ENCODE measurements at regions not wholly inside any gene's neighbourhood (a gene's known extent, or its start where the extent isn't known, plus 50 kb on each side); places are given as distances from the start of the nearest gene placed in this dataset.
"Not testable (repeated sequence)": the region's sequence is repeated elsewhere in the genome, so short reads cannot be mapped to it uniquely, and the experiment has no call there.

DNA sequence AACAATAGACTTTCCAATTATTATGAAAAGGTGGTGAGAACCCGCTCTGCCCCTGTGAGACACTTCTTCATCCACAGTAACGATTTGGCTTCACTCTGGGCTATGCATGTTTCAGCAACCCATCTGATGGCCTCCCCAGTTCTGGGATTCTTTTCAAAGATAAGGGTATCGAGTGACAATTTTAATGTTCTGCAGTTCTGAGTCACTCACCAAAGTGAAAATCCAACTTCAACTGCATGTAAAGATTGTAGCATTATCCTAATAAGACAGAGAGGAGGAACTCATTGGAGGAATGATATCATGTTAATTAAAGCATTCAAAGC lies 1078.3 kb upstream of the SEMA6A start:
- Mint-ChIP-seq H3K27me3 (ENCODE audit: low read depth) (no peaks in the 10 kb centered on the region), H3K4me1 (ENCODE audit: low read depth) (no peaks in the 10 kb centered on the region), H3K4me3 (no peak overlapping the region), H3K36me3 (ENCODE audit: insufficient read depth in 2 of 2) (no peaks in the 10 kb centered on the region), H3K27ac (no peak overlapping the region), H3K9me3 (peaks cover 1 to 3% of the 10 kb centered on the region in 2 donors)
- DNase-seq: no peak
- ATAC-seq (replicated peaks in 1 of 2): no peak

GRCh38 chr5:117652036-117652957 lies 1077.7 kb upstream of the SEMA6A start:
- Mint-ChIP-seq H3K9me3 (peaks cover 0 to 1% of the 10 kb centered on the region in 2 donors), H3K4me3 (no peak overlapping the region), H3K27me3 (ENCODE audit: low read depth) (no peaks in the 10 kb centered on the region), H3K27ac (no peak overlapping the region), H3K4me1 (ENCODE audit: low read depth) (no peaks in the 10 kb centered on the region), H3K36me3 (ENCODE audit: insufficient read depth in 2 of 2) (no peaks in the 10 kb centered on the region)
- no peak for ATAC-seq (replicated peaks in 1 of 2)
- DNase-seq: no peak

DNA sequence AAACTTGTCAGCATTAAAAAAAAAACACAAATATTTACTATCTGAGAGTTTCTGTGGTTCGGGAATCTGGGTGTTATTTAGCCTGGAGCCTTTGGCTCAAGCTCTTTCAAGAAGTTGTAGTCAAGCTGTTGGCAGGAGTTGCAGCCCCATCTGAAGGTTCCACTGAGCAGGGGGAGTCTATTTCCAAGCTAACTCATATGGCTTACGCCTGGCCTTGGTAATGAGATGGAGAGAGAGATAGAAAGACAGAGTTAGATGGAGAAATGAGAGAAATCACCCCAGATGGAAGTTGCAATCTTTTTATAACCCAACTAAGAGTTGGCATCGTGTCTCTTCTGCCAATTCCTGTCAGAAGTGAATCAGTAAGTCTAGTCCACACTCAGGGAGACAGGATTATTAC lies 1075.2 kb upstream of the SEMA6A start:
- no peak overlapping the region for H3K4me3 Mint-ChIP-seq
- H3K4me1 Mint-ChIP-seq (ENCODE audit: low read depth): no peaks in the 10 kb centered on the region
- ATAC-seq (replicated peaks in 1 of 2): no peak
- H3K9me3 Mint-ChIP-seq: peaks cover 0 to 1% of the 10 kb centered on the region in 2 donors
- no peaks in the 10 kb centered on the region for H3K27me3 Mint-ChIP-seq (ENCODE audit: low read depth)
- H3K36me3 Mint-ChIP-seq (ENCODE audit: insufficient read depth in 2 of 2): no peaks in the 10 kb centered on the region
- DNase-seq: no peak
- H3K27ac Mint-ChIP-seq: no peak overlapping the region

- H3K36me3 Mint-ChIP-seq (ENCODE audit: insufficient read depth in 2 of 2): no peaks in the 10 kb centered on the region
- no peak overlapping the region for H3K27ac Mint-ChIP-seq
- no peak for DNase-seq
- ATAC-seq (replicated peaks in 1 of 2): no peak
- H3K4me1 Mint-ChIP-seq (ENCODE audit: low read depth): no peaks in the 10 kb centered on the region
- H3K27me3 Mint-ChIP-seq (ENCODE audit: low read depth): no peaks in the 10 kb centered on the region
- H3K4me3 Mint-ChIP-seq: no peak overlapping the region
- no peaks in the 10 kb centered on the region for H3K9me3 Mint-ChIP-seq
Observed at GRCh38 chr5:117645400-117645799, 1070.8 kb upstream of the SEMA6A start.

DNA sequence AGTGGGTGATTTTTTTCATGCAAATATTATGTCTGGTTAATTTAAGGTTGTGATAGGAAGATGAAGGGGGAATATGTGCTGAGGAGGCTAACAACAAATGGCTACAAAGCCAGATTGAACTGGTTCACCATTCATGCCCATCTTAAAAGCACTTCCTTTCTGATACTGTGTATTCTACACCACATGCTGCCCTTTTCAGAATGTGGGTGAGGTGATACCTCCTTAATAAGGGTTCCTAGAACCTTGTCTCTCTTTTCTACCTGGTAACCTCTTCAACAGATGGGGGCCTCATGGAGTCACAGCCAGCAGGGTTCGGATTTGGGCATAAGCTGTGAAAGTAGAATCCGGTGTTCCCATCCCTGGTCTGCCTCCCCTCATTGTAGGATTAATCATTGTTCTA lies 1064.0 kb upstream of the SEMA6A start:
- H3K27me3 Mint-ChIP-seq (ENCODE audit: low read depth): no peaks in the 10 kb centered on the region
- H3K27ac Mint-ChIP-seq: no peak overlapping the region
- no peaks in the 10 kb centered on the region for H3K4me1 Mint-ChIP-seq (ENCODE audit: low read depth)
- H3K4me3 Mint-ChIP-seq: no peak overlapping the region
- ATAC-seq (replicated peaks in 1 of 2): no peak
- no peak for DNase-seq
- H3K9me3 Mint-ChIP-seq: peaks cover 1 to 3% of the 10 kb centered on the region in 2 donors
- H3K36me3 Mint-ChIP-seq (ENCODE audit: insufficient read depth in 2 of 2): no peaks in the 10 kb centered on the region

GRCh38 chr5:117633093-117633492 lies 1058.5 kb upstream of the SEMA6A start:
- no peak for ATAC-seq (replicated peaks in 1 of 2)
- Mint-ChIP-seq H3K9me3 (peaks cover 11 to 14% of the 10 kb centered on the region in 2 donors), H3K4me3 (no peak overlapping the region), H3K4me1 (ENCODE audit: low read depth) (no peaks in the 10 kb centered on the region), H3K36me3 (ENCODE audit: insufficient read depth in 2 of 2) (peaks cover 2% of the 10 kb centered on the region in 2 donors), H3K27me3 (ENCODE audit: low read depth) (no peaks in the 10 kb centered on the region), H3K27ac (no peak overlapping the region)
- no peak for DNase-seq

GRCh38 chr5:117624201-117624600 lies 1049.6 kb upstream of the SEMA6A start:
- H3K27me3 Mint-ChIP-seq (ENCODE audit: low read depth): no peaks in the 10 kb centered on the region
- ATAC-seq (replicated peaks in 1 of 2) (no peak), DNase-seq (no peak)
- H3K9me3 Mint-ChIP-seq: peaks cover 9 to 11% of the 10 kb centered on the region in 2 donors
- no peaks in the 10 kb centered on the region for H3K4me1 Mint-ChIP-seq (ENCODE audit: low read depth)
- no peaks in the 10 kb centered on the region for H3K36me3 Mint-ChIP-seq (ENCODE audit: insufficient read depth in 2 of 2)
- no peak overlapping the region for H3K27ac Mint-ChIP-seq
- H3K4me3 Mint-ChIP-seq: no peak overlapping the region

DNA sequence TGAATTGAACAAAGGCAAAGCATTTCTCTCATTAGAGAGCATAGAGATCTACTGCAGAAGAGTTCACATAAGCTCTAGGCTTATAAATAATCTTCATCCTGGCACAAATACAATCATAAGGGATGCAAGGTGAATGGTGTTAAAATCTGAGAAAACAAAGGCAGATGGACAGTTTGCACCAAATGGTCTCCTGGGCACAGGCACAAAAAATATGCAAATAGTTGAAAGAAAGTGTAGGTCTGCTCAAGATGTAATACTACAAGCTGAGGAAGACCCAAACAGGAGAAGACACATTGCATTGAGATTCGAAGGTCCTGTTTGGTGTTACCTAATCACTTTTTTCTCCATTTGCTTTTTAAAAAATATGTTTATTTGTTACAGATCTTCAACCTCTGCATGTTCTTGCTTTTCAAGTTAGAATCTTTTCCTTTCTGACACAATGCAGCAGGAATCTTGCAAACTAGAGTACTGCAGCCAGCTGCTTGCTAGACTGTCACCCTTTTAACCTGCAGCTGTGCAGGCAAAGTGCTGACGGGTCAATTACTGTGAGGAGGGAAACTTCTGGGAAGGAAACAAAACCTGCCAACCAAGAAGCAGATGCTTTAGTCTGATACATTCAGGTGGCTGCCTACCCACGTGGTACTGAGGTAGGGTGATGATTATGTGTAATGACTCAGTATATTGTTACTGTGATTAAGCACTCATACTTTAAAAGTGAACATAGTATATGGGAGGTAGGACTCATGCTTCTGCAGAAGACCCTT lies 1048.6 kb upstream of the SEMA6A start:
- H3K4me1 Mint-ChIP-seq (ENCODE audit: low read depth): no peaks in the 10 kb centered on the region
- H3K27ac Mint-ChIP-seq: no peak overlapping the region
- DNase-seq (no peak), ATAC-seq (replicated peaks in 1 of 2) (no peak)
- no peaks in the 10 kb centered on the region for H3K27me3 Mint-ChIP-seq (ENCODE audit: low read depth)
- H3K9me3 Mint-ChIP-seq: peaks cover 14 to 16% of the 10 kb centered on the region in 2 donors
- H3K4me3 Mint-ChIP-seq: no peak overlapping the region
- no peaks in the 10 kb centered on the region for H3K36me3 Mint-ChIP-seq (ENCODE audit: insufficient read depth in 2 of 2)

GRCh38 chr5:117621921-117622320 lies 1047.3 kb upstream of the SEMA6A start:
- H3K27me3 Mint-ChIP-seq (ENCODE audit: low read depth): no peaks in the 10 kb centered on the region
- no peak overlapping the region for H3K4me3 Mint-ChIP-seq
- peaks cover 14 to 18% of the 10 kb centered on the region in 2 donors for H3K9me3 Mint-ChIP-seq
- DNase-seq (no peak), ATAC-seq (replicated peaks in 1 of 2) (no peak)
- H3K27ac Mint-ChIP-seq: no peak overlapping the region
- no peaks in the 10 kb centered on the region for H3K4me1 Mint-ChIP-seq (ENCODE audit: low read depth)
- no peaks in the 10 kb centered on the region for H3K36me3 Mint-ChIP-seq (ENCODE audit: insufficient read depth in 2 of 2)

DNA sequence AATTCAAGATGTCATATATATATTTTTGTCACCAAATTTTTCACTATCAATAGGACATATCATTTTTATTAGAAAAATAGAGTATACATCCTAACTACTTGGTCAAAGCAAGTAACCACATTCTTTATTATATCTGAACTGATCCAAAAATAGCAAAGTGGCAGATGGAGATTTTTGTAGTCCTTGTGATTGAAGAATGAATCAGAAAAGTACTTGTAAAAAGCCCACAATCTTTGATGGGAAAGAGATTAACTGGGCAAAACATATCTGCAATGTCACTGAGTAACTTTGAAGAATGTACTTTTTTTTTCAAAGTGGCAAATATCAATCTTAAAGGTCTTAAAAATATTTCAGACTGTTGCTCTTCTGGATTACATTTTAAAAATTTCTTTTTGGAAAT lies 1040.6 kb upstream of the SEMA6A start:
- Mint-ChIP-seq H3K9me3 (peaks cover 8% of the 10 kb centered on the region in 2 donors), H3K4me3 (no peak overlapping the region), H3K27ac (no peak overlapping the region), H3K36me3 (ENCODE audit: insufficient read depth in 2 of 2) (no peaks in the 10 kb centered on the region), H3K27me3 (ENCODE audit: low read depth) (no peaks in the 10 kb centered on the region), H3K4me1 (ENCODE audit: low read depth) (no peaks in the 10 kb centered on the region)
- ATAC-seq (replicated peaks in 1 of 2) (no peak), DNase-seq (no peak)

DNA sequence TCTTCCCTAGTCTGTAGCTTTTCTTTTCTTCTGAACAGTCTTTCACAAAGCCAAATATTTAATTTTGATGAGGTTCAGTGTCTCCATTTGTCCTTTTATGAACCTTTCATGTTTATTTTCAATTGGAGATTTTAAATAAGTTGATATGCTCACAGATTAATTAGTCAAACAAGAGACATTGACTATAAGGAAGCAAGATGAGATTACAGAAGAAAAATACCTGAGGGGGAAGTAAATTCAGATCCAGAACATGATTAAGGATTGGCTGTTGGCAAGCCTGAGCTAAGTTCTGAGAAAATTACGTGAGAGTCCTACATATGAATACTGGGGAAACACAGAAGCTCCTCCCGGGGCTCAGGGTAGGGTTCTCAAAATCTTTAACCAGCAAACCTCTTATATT lies 1039.8 kb upstream of the SEMA6A start:
- H3K4me1 Mint-ChIP-seq (ENCODE audit: low read depth): no peaks in the 10 kb centered on the region
- no peak overlapping the region for H3K4me3 Mint-ChIP-seq
- no peak for ATAC-seq (replicated peaks in 1 of 2)
- H3K9me3 Mint-ChIP-seq: peaks cover 12 to 16% of the 10 kb centered on the region in 2 donors
- no peaks in the 10 kb centered on the region for H3K36me3 Mint-ChIP-seq (ENCODE audit: insufficient read depth in 2 of 2)
- no peak for DNase-seq
- no peaks in the 10 kb centered on the region for H3K27me3 Mint-ChIP-seq (ENCODE audit: low read depth)
- no peak overlapping the region for H3K27ac Mint-ChIP-seq

DNA sequence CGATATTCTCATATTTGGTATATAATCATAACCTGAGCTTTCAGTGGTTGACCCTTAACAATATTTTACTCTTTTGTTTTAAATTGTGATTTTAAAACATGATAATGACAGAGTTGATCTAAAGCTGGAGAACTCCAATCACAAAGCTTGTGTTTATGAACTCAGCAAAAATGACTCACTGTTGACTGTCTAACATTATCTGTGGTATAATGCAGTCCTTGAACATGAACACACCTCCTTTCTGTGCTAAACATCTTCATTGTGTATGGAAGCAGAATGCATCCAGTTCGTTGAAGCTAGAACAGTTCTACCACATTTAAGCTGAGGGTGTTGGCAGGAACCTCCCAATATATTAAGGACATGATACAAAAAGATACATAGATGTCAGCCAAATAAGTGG lies 1030.2 kb upstream of the SEMA6A start:
- ATAC-seq (replicated peaks in 1 of 2) (no peak), DNase-seq (no peak)
- Mint-ChIP-seq H3K27ac (no peak overlapping the region), H3K4me3 (no peak overlapping the region), H3K27me3 (ENCODE audit: low read depth) (no peaks in the 10 kb centered on the region), H3K36me3 (ENCODE audit: insufficient read depth in 2 of 2) (no peaks in the 10 kb centered on the region), H3K4me1 (ENCODE audit: low read depth) (no peaks in the 10 kb centered on the region), H3K9me3 (peaks cover 0 to 4% of the 10 kb centered on the region in 2 donors)

- H3K36me3 Mint-ChIP-seq (ENCODE audit: insufficient read depth in 2 of 2); H3K27me3 Mint-ChIP-seq (ENCODE audit: low read depth); DNase-seq; H3K9me3 Mint-ChIP-seq; H3K27ac Mint-ChIP-seq; H3K4me1 Mint-ChIP-seq (ENCODE audit: low read depth); ATAC-seq (replicated peaks in 1 of 2); H3K4me3 Mint-ChIP-seq: not testable (repeated sequence)
Observed at GRCh38 chr5:117599811-117600210, 1025.2 kb upstream of the SEMA6A start.

All from activated T-cell treated with anti-CD3 and anti-CD28 coated beads, Interleukin-2, amount 50 U/mL, for 72 hours (primary cell).